Fibroblast of lung (primary cell): ENCODE measurements at regions not wholly inside any gene's neighbourhood (a gene's known extent, or its start where the extent isn't known, plus 50 kb on each side); places are given as distances from the start of the nearest gene placed in this dataset.

Experiments used
- EZH2 ChIP-seq: IDR thresholded peaks from 2 replicates; pipeline ENCODE4 v1.5.1; 2012; ENCODE audit warnings: low read length, control low read depth, mild to moderate bottlenecking; ENCODE audit errors: missing control alignments
- TF ChIP-seq, protein P1 (sequence below), 2 donors: IDR thresholded peaks in 1 of 2; conservative IDR thresholded peaks in 1 of 2; 1 replicate in 1 of 2; 2 replicates in 1 of 2; pipeline ENCODE4 v1.5.1; 2011 to 2012; ENCODE audit warnings: low read length in 2 of 2, control low read depth in 1 of 2, inconsistent platforms in 1 of 2, low read depth in 1 of 2, mild to moderate bottlenecking in 1 of 2

DNA sequence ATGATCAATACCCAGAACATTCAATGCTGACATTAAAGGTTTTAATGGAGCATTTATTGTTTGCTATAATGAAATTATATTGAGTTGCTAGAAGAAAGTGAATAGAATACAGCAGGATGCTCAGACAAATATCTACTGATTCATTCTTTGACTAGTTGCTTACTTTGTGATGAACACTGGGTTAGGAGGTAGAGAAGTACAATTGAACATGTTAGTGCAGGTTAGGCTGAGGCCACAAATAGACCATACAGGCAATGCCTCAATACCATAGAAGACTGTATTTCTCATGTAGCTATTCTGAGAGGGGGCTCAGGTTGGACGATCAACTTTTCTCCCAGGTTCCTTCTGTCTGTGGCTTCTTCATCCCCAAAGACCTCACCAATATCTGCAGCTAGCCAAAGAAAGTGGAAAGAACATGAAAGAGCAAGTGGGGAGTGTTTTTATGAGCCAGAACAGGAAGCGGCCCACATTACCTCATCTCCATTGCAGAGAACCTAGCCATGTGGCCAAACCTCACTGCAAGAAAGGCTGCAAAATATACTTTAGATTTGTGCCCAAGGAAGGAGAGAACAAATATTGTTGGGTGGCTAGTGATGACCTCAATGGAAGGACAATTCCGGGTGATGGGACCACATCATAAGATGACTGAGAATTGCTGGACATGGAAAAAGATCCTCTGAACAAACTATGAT lies 180.3 kb upstream of the GATB start:
- no peak for TF ChIP-seq EZH2
- TF ChIP-seq, protein P1, sequence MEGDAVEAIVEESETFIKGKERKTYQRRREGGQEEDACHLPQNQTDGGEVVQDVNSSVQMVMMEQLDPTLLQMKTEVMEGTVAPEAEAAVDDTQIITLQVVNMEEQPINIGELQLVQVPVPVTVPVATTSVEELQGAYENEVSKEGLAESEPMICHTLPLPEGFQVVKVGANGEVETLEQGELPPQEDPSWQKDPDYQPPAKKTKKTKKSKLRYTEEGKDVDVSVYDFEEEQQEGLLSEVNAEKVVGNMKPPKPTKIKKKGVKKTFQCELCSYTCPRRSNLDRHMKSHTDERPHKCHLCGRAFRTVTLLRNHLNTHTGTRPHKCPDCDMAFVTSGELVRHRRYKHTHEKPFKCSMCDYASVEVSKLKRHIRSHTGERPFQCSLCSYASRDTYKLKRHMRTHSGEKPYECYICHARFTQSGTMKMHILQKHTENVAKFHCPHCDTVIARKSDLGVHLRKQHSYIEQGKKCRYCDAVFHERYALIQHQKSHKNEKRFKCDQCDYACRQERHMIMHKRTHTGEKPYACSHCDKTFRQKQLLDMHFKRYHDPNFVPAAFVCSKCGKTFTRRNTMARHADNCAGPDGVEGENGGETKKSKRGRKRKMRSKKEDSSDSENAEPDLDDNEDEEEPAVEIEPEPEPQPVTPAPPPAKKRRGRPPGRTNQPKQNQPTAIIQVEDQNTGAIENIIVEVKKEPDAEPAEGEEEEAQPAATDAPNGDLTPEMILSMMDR (conservative IDR thresholded peaks at IDR 0.05 in 1 of 2, IDR thresholded peaks at IDR 0.05 in 1 of 2; ENCODE audit: low read depth in 1 of 2, low read length in 2 of 2), result no peak
